ENCODE measurements at regions not wholly inside any gene's neighbourhood (a gene's known extent, or its start where the extent isn't known, plus 50 kb on each side); places are given as distances from the start of the nearest gene placed in this dataset.

- TF ChIP-seq ZNF416 (CRISPR knock-in tag; IDR thresholded peaks at IDR 0.05) (no peak), TEAD1 (CRISPR knock-in tag; IDR thresholded peaks at IDR 0.05) (no peak), CREB1 (CRISPR knock-in tag; IDR thresholded peaks at IDR 0.05) (no peak), ZNF423 (CRISPR knock-in tag; IDR thresholded peaks at IDR 0.05) (peak; percentile 24; the same call in 1 of the 2 replicates), PRRX2 (CRISPR knock-in tag; IDR thresholded peaks at IDR 0.05) (no peak)
- peak; percentile 75 for ATAC-seq
Measured at GRCh38 chr17:5800646-5801045, 216.3 kb upstream of the NLRP1 start.

GRCh38 chr17:5804251-5804650 is 219.9 kb upstream of the NLRP1 start:
- Mint-ChIP-seq H3K36me3 (peaks cover 12% of the 10 kb centered on the region), H3K27me3 (ENCODE audit: low read depth) (peaks cover 7% of the 10 kb centered on the region; the same call in 1 of the 2 replicates), H3K4me3 (no peak overlapping the region), H3K4me1 (peaks cover 19% of the 10 kb centered on the region), H3K27ac (no peak overlapping the region), H3K9me3 (peaks cover 36% of the 10 kb centered on the region)
- ChIA-PET POLR2A (no interaction called here), CTCF (interaction anchor here (1.7 kb wide), 1 partner anchor 10 kb away, joined by 5 read pairs; no protein-coding TSS in a partner anchor)
- DNase-seq (ENCODE audit: low spot score) = no peak
- no peak for ATAC-seq
- no peak for TF ChIP-seq E2F5 (CRISPR knock-in tag; IDR thresholded peaks at IDR 0.05)
- TF ChIP-seq ESRRA (CRISPR knock-in tag; IDR thresholded peaks at IDR 0.05; ENCODE audit: borderline replicate concordance) = no peak
- no peak for TF ChIP-seq PRRX2 (CRISPR knock-in tag; IDR thresholded peaks at IDR 0.05)
- no peak for TF ChIP-seq STAT6 (CRISPR knock-in tag; conservative IDR thresholded peaks at IDR 0.05; ENCODE audit: low read depth)
- TF ChIP-seq RORB (CRISPR knock-in tag; IDR thresholded peaks at IDR 0.05) = no peak
- no peak for TF ChIP-seq ZNF532 (CRISPR knock-in tag; IDR thresholded peaks at IDR 0.05; ENCODE audit: borderline replicate concordance)
- TF ChIP-seq E2F1 (CRISPR knock-in tag; IDR thresholded peaks at IDR 0.05) = no peak
- TF ChIP-seq CTCF (IDR thresholded peaks at IDR 0.05) = no peak
- no peak for TF ChIP-seq NR3C1 (CRISPR knock-in tag; conservative IDR thresholded peaks at IDR 0.05; ENCODE audit: low read depth)

More at GRCh38 chr17:5800646-5801045, 216.3 kb upstream of the NLRP1 start:
- peaks cover 12% of the 10 kb centered on the region; the same call in 1 of the 2 replicates for H3K27me3 Mint-ChIP-seq (ENCODE audit: low read depth)
- peaks cover 8% of the 10 kb centered on the region for H3K36me3 Mint-ChIP-seq
- peaks cover 43% of the 10 kb centered on the region for H3K4me1 Mint-ChIP-seq
- POLR2A ChIA-PET = interaction anchor here (0.6 kb wide), 1 partner anchor 101 kb away, joined by 3 read pairs; no protein-coding TSS in a partner anchor
- no peak overlapping the region for H3K4me3 Mint-ChIP-seq
- peak; percentile 28 for DNase-seq (ENCODE audit: low spot score)
- H3K27ac Mint-ChIP-seq = no peak overlapping the region
- CTCF ChIA-PET = interaction anchor here (1.2 to 2.4 kb wide), 3 partner anchors 15 to 268 kb away, joined by 3 to 10 read pairs (median 8); no protein-coding TSS in a partner anchor
- peaks cover 17% of the 10 kb centered on the region for H3K9me3 Mint-ChIP-seq
